Osteocyte (in vitro differentiated cells): ENCODE measurements at regions not wholly inside any gene's neighbourhood (a gene's known extent, or its start where the extent isn't known, plus 50 kb on each side); places are given as distances from the start of the nearest gene placed in this dataset.

ENCODE experiments used
- DNase-seq: peaks from one replicate; pipeline ENCODE4 v3.0.0; 2021; ENCODE audit warnings: mixed read lengths; ENCODE audit not compliant: unreplicated experiment; ENCODE audit errors: extremely low spot score
- H3K27ac Mint-ChIP-seq: one replicate; pipeline ENCODE4 v1.8.0; 2021; ENCODE audit warnings: mild to moderate bottlenecking, mixed read lengths; ENCODE audit not compliant: unreplicated experiment
- H3K27me3 Mint-ChIP-seq: one replicate; pipeline ENCODE4 v1.8.0; 2021; ENCODE audit warnings: mixed read lengths; ENCODE audit not compliant: unreplicated experiment
- H3K36me3 Mint-ChIP-seq: one replicate; pipeline ENCODE4 v1.8.0; 2021; ENCODE audit warnings: mixed read lengths; ENCODE audit not compliant: unreplicated experiment
- H3K4me1 Mint-ChIP-seq: one replicate; pipeline ENCODE4 v1.8.0; 2021; ENCODE audit warnings: mixed read lengths; ENCODE audit not compliant: unreplicated experiment
- H3K4me3 Mint-ChIP-seq: one replicate; pipeline ENCODE4 v1.8.0; 2021; ENCODE audit warnings: mild to moderate bottlenecking, moderate library complexity, mixed read lengths; ENCODE audit not compliant: unreplicated experiment
- H3K9me3 Mint-ChIP-seq: one replicate; pipeline ENCODE4 v1.8.0; 2021; ENCODE audit warnings: mixed read lengths; ENCODE audit not compliant: unreplicated experiment
- CTCF ChIP-seq: fragments of 200-600 bp; sonication (generic); IDR thresholded peaks from 2 replicates; pipeline ENCODE4 v1.5.0; 2021; ENCODE audit warnings: antibody characterized with exemption, mild to moderate bottlenecking, moderate library complexity

DNA sequence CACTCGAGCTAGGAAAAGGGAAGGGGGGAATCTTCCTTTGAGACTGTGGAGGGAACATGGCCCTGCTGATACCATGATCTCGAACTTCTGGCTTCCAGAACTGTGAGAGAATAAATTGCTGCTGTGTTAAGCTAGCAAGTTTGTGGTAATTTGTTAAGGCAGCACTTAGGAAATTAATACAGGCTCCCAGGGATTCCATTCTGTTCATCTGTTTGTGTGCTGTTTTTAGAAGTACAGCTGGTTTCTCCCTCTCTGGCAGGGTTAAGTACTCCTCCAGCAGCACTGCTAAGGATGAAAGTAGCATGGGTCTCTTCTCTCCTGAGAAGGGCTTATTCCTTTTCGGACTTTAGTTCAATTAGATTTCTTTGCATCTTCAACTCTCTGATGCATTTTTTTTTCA is 268.3 kb downstream of the HHIPL2 start:
- no peak for TF ChIP-seq CTCF
- Mint-ChIP-seq H3K4me3 (no peak overlapping the region), H3K9me3 (no peaks in the 10 kb centered on the region), H3K27ac (no peak overlapping the region), H3K36me3 (no peaks in the 10 kb centered on the region), H3K4me1 (no peaks in the 10 kb centered on the region), H3K27me3 (peaks cover 9% of the 10 kb centered on the region)
- no peak for DNase-seq

DNA sequence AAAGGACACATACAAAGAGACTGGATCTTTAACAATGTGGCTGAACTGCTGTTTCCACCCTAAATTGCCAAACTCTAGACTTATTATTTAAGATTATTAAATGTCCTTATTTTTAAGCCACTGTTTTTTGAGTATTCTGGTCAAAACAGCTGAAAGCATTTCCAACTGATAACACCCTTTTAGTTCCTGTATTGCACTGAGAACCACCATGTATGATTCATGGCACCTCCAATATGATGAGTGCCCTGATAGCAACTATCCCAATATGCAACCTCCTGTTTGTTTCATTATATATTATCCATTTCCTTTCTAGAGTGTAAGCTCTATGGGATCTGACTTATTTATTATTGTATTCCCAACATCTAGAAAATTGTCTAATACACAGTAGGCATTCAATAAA is 269.4 kb downstream of the HHIPL2 start:
- TF ChIP-seq CTCF = no peak
- DNase-seq = no peak
- Mint-ChIP-seq H3K36me3 (no peaks in the 10 kb centered on the region), H3K4me1 (no peaks in the 10 kb centered on the region), H3K27ac (no peak overlapping the region), H3K27me3 (peaks cover 10% of the 10 kb centered on the region), H3K4me3 (no peak overlapping the region), H3K9me3 (no peaks in the 10 kb centered on the region)

GRCh38 chr1:222275729-222276465 is 272.0 kb downstream of the HHIPL2 start:
- Mint-ChIP-seq H3K27me3 (peaks cover 17% of the 10 kb centered on the region), H3K4me1 (no peaks in the 10 kb centered on the region), H3K9me3 (no peaks in the 10 kb centered on the region), H3K27ac (no peak overlapping the region), H3K4me3 (no peak overlapping the region), H3K36me3 (no peaks in the 10 kb centered on the region)
- no peak for DNase-seq
- no peak for TF ChIP-seq CTCF

GRCh38 chr1:222275001-222275728 is 272.7 kb downstream of the HHIPL2 start:
- no peaks in the 10 kb centered on the region for H3K4me1 Mint-ChIP-seq
- H3K36me3 Mint-ChIP-seq = no peaks in the 10 kb centered on the region
- no peaks in the 10 kb centered on the region for H3K9me3 Mint-ChIP-seq
- no peak for DNase-seq
- H3K4me3 Mint-ChIP-seq = no peak overlapping the region
- peaks cover 17% of the 10 kb centered on the region for H3K27me3 Mint-ChIP-seq
- H3K27ac Mint-ChIP-seq = no peak overlapping the region
- no peak for TF ChIP-seq CTCF
